Glomerular visceral epithelial cell (primary cell): ENCODE measurements at regions not wholly inside any gene's neighbourhood (a gene's known extent, or its start where the extent isn't known, plus 50 kb on each side); places are given as distances from the start of the nearest gene placed in this dataset.

ENCODE experiments used
- DNase-seq: peaks from one replicate; pipeline ENCODE4 v3.0.0-alpha.2; 2016; ENCODE audit errors: extremely low spot score

- no peak for DNase-seq
These were observed 274.8 kb downstream of the LRFN2 start for GRCh38 chr6:40312213-40313015.

GRCh38 chr6:40308533-40309306, 278.4 kb downstream of the LRFN2 start:
- peak; percentile 31 for DNase-seq

- DNase-seq, result no peak
These were observed 279.5 kb downstream of the LRFN2 start for GRCh38 chr6:40307712-40308111.

- DNase-seq, result no peak
These were observed 284.2 kb downstream of the LRFN2 start for GRCh38 chr6:40302856-40303454.

- DNase-seq, result no peak
These were observed 287.5 kb downstream of the LRFN2 start for GRCh38 chr6:40299681-40300080.

GRCh38 chr6:40298207-40298606, 289.0 kb downstream of the LRFN2 start:
- DNase-seq, result no peak

GRCh38 chr6:40295251-40295950, 291.8 kb downstream of the LRFN2 start:
- DNase-seq, result no peak

- DNase-seq, result no peak
These were observed 293.5 kb downstream of the LRFN2 start for GRCh38 chr6:40293460-40294185.

- DNase-seq, result no peak
These were observed 294.1 kb downstream of the LRFN2 start for GRCh38 chr6:40293060-40293459.

GRCh38 chr6:40290816-40291215, 296.3 kb downstream of the LRFN2 start:
- no peak for DNase-seq

GRCh38 chr6:40288919-40289318, 298.2 kb downstream of the LRFN2 start:
- no peak for DNase-seq

GRCh38 chr6:40287296-40287850, 299.8 kb downstream of the LRFN2 start:
- no peak for DNase-seq

- no peak for DNase-seq
These were observed 300.4 kb downstream of the LRFN2 start for GRCh38 chr6:40286721-40287120.

- no peak for DNase-seq
These were observed 301.2 kb downstream of the LRFN2 start for GRCh38 chr6:40285996-40286395.

- DNase-seq, result no peak
These were observed 301.6 kb downstream of the LRFN2 start for GRCh38 chr6:40285535-40285934.

GRCh38 chr6:40282986-40283385, 304.2 kb downstream of the LRFN2 start:
- DNase-seq, result no peak

- no peak for DNase-seq
These were observed 305.8 kb downstream of the LRFN2 start for GRCh38 chr6:40281402-40281801.

GRCh38 chr6:40280231-40280630, 306.9 kb downstream of the LRFN2 start:
- no peak for DNase-seq

GRCh38 chr6:40276141-40276540, 311.0 kb downstream of the LRFN2 start:
- DNase-seq, result peak; percentile 27

GRCh38 chr6:40274058-40274457, 313.1 kb downstream of the LRFN2 start:
- no peak for DNase-seq

GRCh38 chr6:40268614-40269013, 318.6 kb downstream of the LRFN2 start:
- no peak for DNase-seq
